ENCODE measurements at regions not wholly inside any gene's neighbourhood (a gene's known extent, or its start where the extent isn't known, plus 50 kb on each side); places are given as distances from the start of the nearest gene placed in this dataset.

DNA sequence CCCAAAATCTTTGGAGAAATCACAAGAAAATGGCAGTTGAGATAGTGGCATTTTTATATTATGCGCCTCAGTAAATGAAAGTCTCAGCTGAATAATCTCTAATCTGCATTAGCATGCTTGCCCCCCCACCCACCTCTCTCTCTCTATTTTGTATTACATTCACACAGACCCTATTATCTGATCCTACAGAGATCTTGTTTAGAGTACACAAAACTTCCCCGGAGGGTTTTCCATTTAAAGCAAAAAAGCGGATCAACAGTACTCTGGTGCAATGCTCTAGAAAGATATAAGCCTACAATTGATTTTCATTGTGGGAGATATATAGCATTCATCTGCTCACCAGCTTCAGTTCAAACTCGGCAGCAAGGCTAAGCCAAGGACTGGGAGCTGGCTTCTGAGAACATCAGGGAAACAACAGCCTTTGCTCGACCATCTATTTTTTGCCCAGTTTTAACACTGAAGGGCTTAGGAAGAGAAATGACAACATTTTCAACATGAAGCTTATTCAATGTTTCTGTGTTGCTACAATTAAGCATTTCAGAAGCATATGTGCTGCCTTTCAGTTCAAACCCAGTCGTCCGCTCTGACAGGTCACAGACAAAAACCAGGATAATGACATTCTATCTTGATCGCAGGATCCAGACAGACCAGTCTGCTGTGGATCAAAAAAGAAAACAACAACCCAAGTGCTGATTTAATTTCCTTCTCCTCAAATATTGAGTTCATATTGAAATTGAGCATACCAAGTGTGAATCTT, 137.6 kb upstream of the ATXN1 start:
- TF ChIP-seq, protein P1, sequence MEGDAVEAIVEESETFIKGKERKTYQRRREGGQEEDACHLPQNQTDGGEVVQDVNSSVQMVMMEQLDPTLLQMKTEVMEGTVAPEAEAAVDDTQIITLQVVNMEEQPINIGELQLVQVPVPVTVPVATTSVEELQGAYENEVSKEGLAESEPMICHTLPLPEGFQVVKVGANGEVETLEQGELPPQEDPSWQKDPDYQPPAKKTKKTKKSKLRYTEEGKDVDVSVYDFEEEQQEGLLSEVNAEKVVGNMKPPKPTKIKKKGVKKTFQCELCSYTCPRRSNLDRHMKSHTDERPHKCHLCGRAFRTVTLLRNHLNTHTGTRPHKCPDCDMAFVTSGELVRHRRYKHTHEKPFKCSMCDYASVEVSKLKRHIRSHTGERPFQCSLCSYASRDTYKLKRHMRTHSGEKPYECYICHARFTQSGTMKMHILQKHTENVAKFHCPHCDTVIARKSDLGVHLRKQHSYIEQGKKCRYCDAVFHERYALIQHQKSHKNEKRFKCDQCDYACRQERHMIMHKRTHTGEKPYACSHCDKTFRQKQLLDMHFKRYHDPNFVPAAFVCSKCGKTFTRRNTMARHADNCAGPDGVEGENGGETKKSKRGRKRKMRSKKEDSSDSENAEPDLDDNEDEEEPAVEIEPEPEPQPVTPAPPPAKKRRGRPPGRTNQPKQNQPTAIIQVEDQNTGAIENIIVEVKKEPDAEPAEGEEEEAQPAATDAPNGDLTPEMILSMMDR (IDR thresholded peaks at IDR 0.05) = no peak
- TF ChIP-seq JUN (IDR thresholded peaks at IDR 0.05) = no peak
- TF ChIP-seq CEBPB (IDR thresholded peaks at IDR 0.05) = no peak
- TF ChIP-seq POLR2AphosphoS2 (conservative IDR thresholded peaks at IDR 0.05; ENCODE audit: low read length) = no peak
- TF ChIP-seq, protein P2, sequence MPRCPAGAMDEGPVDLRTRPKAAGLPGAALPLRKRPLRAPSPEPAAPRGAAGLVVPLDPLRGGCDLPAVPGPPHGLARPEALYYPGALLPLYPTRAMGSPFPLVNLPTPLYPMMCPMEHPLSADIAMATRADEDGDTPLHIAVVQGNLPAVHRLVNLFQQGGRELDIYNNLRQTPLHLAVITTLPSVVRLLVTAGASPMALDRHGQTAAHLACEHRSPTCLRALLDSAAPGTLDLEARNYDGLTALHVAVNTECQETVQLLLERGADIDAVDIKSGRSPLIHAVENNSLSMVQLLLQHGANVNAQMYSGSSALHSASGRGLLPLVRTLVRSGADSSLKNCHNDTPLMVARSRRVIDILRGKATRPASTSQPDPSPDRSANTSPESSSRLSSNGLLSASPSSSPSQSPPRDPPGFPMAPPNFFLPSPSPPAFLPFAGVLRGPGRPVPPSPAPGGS (IDR thresholded peaks at IDR 0.05) = no peak
- TF ChIP-seq POLR2A (IDR thresholded peaks at IDR 0.05; ENCODE audit: low read length) = no peak
- TF ChIP-seq BHLHE40 (IDR thresholded peaks at IDR 0.05; ENCODE audit: low read depth, low read length) = no peak
- no peak for TF ChIP-seq HMGXB4 (CRISPR knock-in tag; IDR thresholded peaks at IDR 0.05; ENCODE audit: borderline replicate concordance)
